Keratinocyte (primary cell): ENCODE measurements at regions not wholly inside any gene's neighbourhood (a gene's known extent, or its start where the extent isn't known, plus 50 kb on each side); places are given as distances from the start of the nearest gene placed in this dataset.
"Not testable (repeated sequence)": the region's sequence is repeated elsewhere in the genome, so short reads cannot be mapped to it uniquely, and the experiment has no call there.

ENCODE experiments used
- DNase-seq: peaks from one replicate; pipeline ENCODE4 v3.0.0-alpha.2; 2011; ENCODE audit warnings: low read depth, missing footprints, low spot score
- FAIRE-seq: peaks from 2 replicates; lab custom pipeline; 2011; peaks lifted over from hg19 to GRCh38; lab: Jason Lieb, UNC
- H2AFZ ChIP-seq: 2 replicates; pipeline ENCODE4 v1.6.0; 2012; ENCODE audit warnings: low read length, control low read depth, inconsistent platforms; ENCODE audit not compliant: control insufficient read depth
- H3K27ac ChIP-seq: 2 replicates; pipeline ENCODE4 v1.5.1; 2011; ENCODE audit warnings: low read length; ENCODE audit not compliant: control insufficient read depth, insufficient read depth
- H3K27me3 ChIP-seq: 3 replicates; pipeline ENCODE4 v1.6.0; 2011; ENCODE audit warnings: low read length; ENCODE audit not compliant: control insufficient read depth, insufficient read depth; ENCODE audit errors: extremely low read depth
- H3K36me3 ChIP-seq, 2 experiments: 2 replicates in 1 of 2; 3 replicates in 1 of 2; pipeline ENCODE4 v1.5.1; 2011; ENCODE audit warnings: low read length in 2 of 2, mild to moderate bottlenecking in 1 of 2; ENCODE audit not compliant: control insufficient read depth in 2 of 2, insufficient read depth in 2 of 2; ENCODE audit errors: extremely low read depth in 1 of 2
- H3K4me1 ChIP-seq: 3 replicates; pipeline ENCODE4 v1.5.1; 2011; ENCODE audit warnings: low read length; ENCODE audit not compliant: control insufficient read depth, insufficient read depth; ENCODE audit errors: extremely low read depth
- H3K4me2 ChIP-seq: 3 replicates; pipeline ENCODE4 v1.6.0; 2011; ENCODE audit warnings: low read depth, low read length; ENCODE audit not compliant: control insufficient read depth, insufficient read depth; ENCODE audit errors: extremely low read depth
- H3K4me3 ChIP-seq, 3 experiments: fragments of 200-600 bp in 1 of 3; sonication (generic) in 1 of 3; 2 replicates in 2 of 3; 3 replicates in 1 of 3; pipeline ENCODE4 v1.5.1; 2011 to 2016; ENCODE audit warnings: low read length in 3 of 3, mild to moderate bottlenecking in 3 of 3, control low read depth in 2 of 3, inconsistent platforms in 1 of 3, low read depth in 1 of 3, mixed read lengths in 1 of 3, mixed run types in 1 of 3, moderate library complexity in 1 of 3; ENCODE audit not compliant: control insufficient read depth in 2 of 3, insufficient read depth in 2 of 3; ENCODE audit errors: extremely low read depth in 1 of 3
- H3K79me2 ChIP-seq: 2 replicates; pipeline ENCODE4 v1.6.0; 2012; ENCODE audit warnings: low read length; ENCODE audit not compliant: control insufficient read depth, insufficient read depth
- H3K9ac ChIP-seq: 3 replicates; pipeline ENCODE4 v1.6.0; 2011; ENCODE audit warnings: low read length; ENCODE audit not compliant: control insufficient read depth, insufficient read depth; ENCODE audit errors: extremely low read depth
- H3K9me1 ChIP-seq: 3 replicates; pipeline ENCODE4 v1.6.0; 2011; ENCODE audit warnings: low read length; ENCODE audit not compliant: control insufficient read depth, insufficient read depth; ENCODE audit errors: extremely low read depth
- H3K9me3 ChIP-seq: 2 replicates; pipeline ENCODE4 v1.5.1; 2012; ENCODE audit warnings: low read depth, low read length; ENCODE audit not compliant: control insufficient read depth
- H4K20me1 ChIP-seq: 3 replicates; pipeline ENCODE4 v1.6.0; 2011; ENCODE audit warnings: low read length; ENCODE audit not compliant: control insufficient read depth, insufficient read depth; ENCODE audit errors: extremely low read depth
- EZH2 ChIP-seq: IDR thresholded peaks from one replicate; pipeline ENCODE4 v1.6.1; 2012; ENCODE audit warnings: inconsistent platforms, mild to moderate bottlenecking, low read length, moderate library complexity
- dilution Hi-C: fragments of 300-500 bp; cut with MboI; formaldehyde crosslinking; loops from one replicate; pipeline ENCODE4 v1.7.0; 2020; ENCODE audit warnings: low sequenced_read_pairs; ENCODE audit not compliant: extremely low pct_ligation_motif_present
- TF ChIP-seq, protein P1 (sequence below), 3 experiments: IDR thresholded peaks in 1 of 3; conservative IDR thresholded peaks in 1 of 3; optimal IDR thresholded peaks in 1 of 3; 2 replicates in 2 of 3; 3 replicates in 1 of 3; pipeline versions ENCODE3 to v1.5.1; 2011; ENCODE audit warnings: low read length in 3 of 3, mild to moderate bottlenecking in 3 of 3, moderate library complexity in 2 of 3, control low read depth in 1 of 3, inconsistent platforms in 1 of 3; ENCODE audit not compliant: insufficient read depth in 2 of 3; ENCODE audit errors: extremely low read depth in 1 of 3

DNA sequence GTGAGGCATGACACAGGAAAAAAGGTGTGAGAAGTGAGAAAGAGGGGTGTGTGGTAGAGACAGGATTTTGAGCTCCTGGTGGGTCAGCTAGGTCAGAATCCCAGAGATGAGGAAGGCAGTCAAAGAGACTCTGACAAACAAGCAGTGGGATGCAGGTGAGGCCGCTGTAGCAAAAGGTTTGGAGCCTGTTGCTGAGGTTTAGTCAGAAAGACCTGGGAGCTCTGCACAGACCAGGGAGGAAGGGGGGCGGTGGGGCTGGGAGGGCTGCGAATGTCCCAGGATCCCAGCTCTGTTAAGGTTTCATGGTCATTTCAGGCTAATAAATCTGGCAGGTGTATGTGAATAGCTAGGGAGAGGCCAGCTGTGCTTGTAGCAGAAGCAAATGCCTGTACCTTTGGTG is 373.9 kb upstream of the SYNCRIP start:
- dilution Hi-C loops: no loop called here
- Histone ChIP-seq H3K4me2 (no peak overlapping the region), H3K9me3 (no peaks in the 10 kb centered on the region), H3K9me1 (no peaks in the 10 kb centered on the region), H3K9ac (no peak overlapping the region), H2AFZ (no peak overlapping the region), H3K36me3 (no peaks in the 10 kb centered on the region), H3K4me1 (no peaks in the 10 kb centered on the region), H3K27ac (no peak overlapping the region), H3K79me2 (no peaks in the 10 kb centered on the region), H3K27me3 (no peaks in the 10 kb centered on the region), H3K4me3 (no peak overlapping the region), H4K20me1 (no peaks in the 10 kb centered on the region)
- DNase-seq (no peak), FAIRE-seq (no peak)
- TF ChIP-seq, protein P1, sequence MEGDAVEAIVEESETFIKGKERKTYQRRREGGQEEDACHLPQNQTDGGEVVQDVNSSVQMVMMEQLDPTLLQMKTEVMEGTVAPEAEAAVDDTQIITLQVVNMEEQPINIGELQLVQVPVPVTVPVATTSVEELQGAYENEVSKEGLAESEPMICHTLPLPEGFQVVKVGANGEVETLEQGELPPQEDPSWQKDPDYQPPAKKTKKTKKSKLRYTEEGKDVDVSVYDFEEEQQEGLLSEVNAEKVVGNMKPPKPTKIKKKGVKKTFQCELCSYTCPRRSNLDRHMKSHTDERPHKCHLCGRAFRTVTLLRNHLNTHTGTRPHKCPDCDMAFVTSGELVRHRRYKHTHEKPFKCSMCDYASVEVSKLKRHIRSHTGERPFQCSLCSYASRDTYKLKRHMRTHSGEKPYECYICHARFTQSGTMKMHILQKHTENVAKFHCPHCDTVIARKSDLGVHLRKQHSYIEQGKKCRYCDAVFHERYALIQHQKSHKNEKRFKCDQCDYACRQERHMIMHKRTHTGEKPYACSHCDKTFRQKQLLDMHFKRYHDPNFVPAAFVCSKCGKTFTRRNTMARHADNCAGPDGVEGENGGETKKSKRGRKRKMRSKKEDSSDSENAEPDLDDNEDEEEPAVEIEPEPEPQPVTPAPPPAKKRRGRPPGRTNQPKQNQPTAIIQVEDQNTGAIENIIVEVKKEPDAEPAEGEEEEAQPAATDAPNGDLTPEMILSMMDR (optimal IDR thresholded peaks at IDR 0.05 in 1 of 3, IDR thresholded peaks at IDR 0.05 in 1 of 3, conservative IDR thresholded peaks at IDR 0.05 in 1 of 3; ENCODE audit: extremely low read depth in 1 of 3, insufficient read depth in 2 of 3, low read length in 3 of 3): no peak
- no peak for TF ChIP-seq EZH2

DNA sequence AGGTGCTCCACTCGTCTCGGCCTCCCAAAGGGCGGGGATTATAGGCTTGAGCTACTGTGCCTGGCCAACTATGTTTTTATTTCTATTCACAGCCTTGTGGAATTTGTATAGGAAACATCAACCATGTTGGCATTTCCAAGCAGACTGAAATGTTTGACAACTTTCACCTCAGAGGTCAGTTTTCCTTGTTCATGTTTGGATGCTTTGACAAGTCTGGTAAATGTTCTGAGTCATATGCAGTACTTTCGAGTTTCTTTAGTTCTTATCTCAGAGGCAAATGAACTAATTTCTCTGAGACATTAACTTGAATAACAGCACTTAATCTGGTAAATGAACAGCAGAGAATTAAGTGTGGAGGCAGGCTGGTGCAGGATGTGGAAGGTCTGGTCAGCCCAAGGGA is 373.4 kb upstream of the SYNCRIP start:
- dilution Hi-C loops: no loop called here
- Histone ChIP-seq H3K9me3 (no peaks in the 10 kb centered on the region), H4K20me1 (no peaks in the 10 kb centered on the region), H3K4me2 (no peak overlapping the region), H3K9me1 (no peaks in the 10 kb centered on the region), H3K27me3 (no peaks in the 10 kb centered on the region), H3K9ac (no peak overlapping the region), H3K4me3 (no peak overlapping the region), H3K4me1 (no peaks in the 10 kb centered on the region), H2AFZ (no peak overlapping the region), H3K27ac (no peak overlapping the region), H3K36me3 (no peaks in the 10 kb centered on the region), H3K79me2 (no peaks in the 10 kb centered on the region)
- TF ChIP-seq EZH2: no peak
- TF ChIP-seq, protein P1 (optimal IDR thresholded peaks at IDR 0.05 in 1 of 3, IDR thresholded peaks at IDR 0.05 in 1 of 3, conservative IDR thresholded peaks at IDR 0.05 in 1 of 3; ENCODE audit: extremely low read depth in 1 of 3, insufficient read depth in 2 of 3, low read length in 3 of 3): no peak
- DNase-seq: no peak
- no peak for FAIRE-seq

DNA sequence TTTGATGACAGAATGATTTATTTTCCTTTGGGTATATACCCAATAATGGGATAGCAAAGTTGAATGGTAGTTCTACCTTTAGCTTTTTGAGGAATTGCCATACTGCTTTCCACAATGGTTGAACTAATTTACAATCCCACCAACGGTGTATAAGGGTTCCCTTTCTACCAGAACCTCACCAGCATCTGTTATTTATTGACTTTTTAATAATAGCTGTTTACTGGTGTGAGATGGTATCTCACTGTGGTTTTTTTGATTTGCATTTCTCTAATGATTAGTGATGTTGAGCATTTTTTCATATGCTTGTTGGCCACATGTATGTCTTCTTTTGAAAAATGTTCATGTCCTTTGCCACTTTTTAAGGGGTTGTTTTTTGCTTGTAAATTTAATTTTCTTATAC is 370.3 kb upstream of the SYNCRIP start:
- H3K79me2 ChIP-seq, H3K9me1 ChIP-seq, H3K4me1 ChIP-seq, H4K20me1 ChIP-seq, dilution Hi-C loops, FAIRE-seq, H3K9ac ChIP-seq, H3K27ac ChIP-seq, H3K4me2 ChIP-seq, DNase-seq, H3K27me3 ChIP-seq, H3K9me3 ChIP-seq, H3K36me3 ChIP-seq, H2AFZ ChIP-seq, H3K4me3 ChIP-seq: not testable (repeated sequence)
